HCT116 (cell line): ENCODE measurements at regions not wholly inside any gene's neighbourhood (a gene's known extent, or its start where the extent isn't known, plus 50 kb on each side); places are given as distances from the start of the nearest gene placed in this dataset.

Experiments
- ATAC-seq: fragments of 200-7000 bp; cut with Tn5 transposase; 2 replicates; pipeline ENCODE4 v1.9.1; 2020; ENCODE audit warnings: mild to moderate bottlenecking, moderate library complexity
- BruUV-seq: library from RNA; stranded (reverse); fragments of 400-500 nt; replicated peaks from 2 replicates; lab custom pipeline; 2021; lab: Mats Ljungman, UMichigan
- CTCF ChIA-PET: fragments of 300-600 bp; sonication (Branson Sonifier 250); formaldehyde crosslinking; loops from one replicate; lab custom pipeline; 2021; ENCODE audit warnings: antibody characterized with exemption; lab: Charles Lee
- POLR2A ChIA-PET: fragments of 300-600, 350-600 bp; sonication (Branson Sonifier 250); formaldehyde crosslinking; loops from one replicate; lab custom pipeline; 2021; ENCODE audit warnings: antibody characterized with exemption; lab: Charles Lee
- RAD21 ChIA-PET, 2 experiments: fragments of 300-600 bp; sonication (Branson Sonifier 250); formaldehyde crosslinking; loops; one replicate each; lab custom pipeline; 2023; ENCODE audit warnings: low total read pairs in 2 of 2; ENCODE audit not compliant: uncharacterized antibody in 2 of 2, unreplicated experiment in 2 of 2, low non-redundant PET in 1 of 2; lab: Charles Lee
- DNase-seq: peaks from one replicate; pipeline ENCODE4 v3.0.0-alpha.2; 2010; ENCODE audit warnings: low read depth, low spot score
- H2AFZ ChIP-seq: fragments of 200-600 bp; shearing (Covaris generic), sonication (generic); 2 replicates; pipeline ENCODE4 v1.6.1; 2017; ENCODE audit warnings: low read depth, mixed run types, mixed read lengths, antibody characterized with exemption, low read length; ENCODE audit not compliant: poor library complexity, severe bottlenecking
- H3K27ac ChIP-seq: 2 replicates; pipeline ENCODE4 v1.5.1; 2012; ENCODE audit warnings: low read depth, low read length
- H3K27me3 ChIP-seq: fragments of 200-600 bp; sonication (generic); 2 replicates; pipeline ENCODE4 v1.6.1; 2016; ENCODE audit warnings: mixed run types, low read length, mixed read lengths; ENCODE audit not compliant: insufficient read depth
- H3K36me3 ChIP-seq, 2 experiments: fragments of 200-500 bp in 1 of 2; fragments of 200-600 bp in 1 of 2; sonication (Bioruptor generic) in 1 of 2; sonication (generic) in 1 of 2; 2 replicates each; pipeline versions ENCODE4 v1.5.1 to v1.6.1; 2014 to 2016; ENCODE audit warnings: low read length in 2 of 2, inconsistent platforms in 1 of 2, mixed read lengths in 1 of 2, mixed run types in 1 of 2; ENCODE audit not compliant: insufficient read depth in 2 of 2, control insufficient read depth in 1 of 2
- H3K4me1 ChIP-seq, 2 experiments: fragments of 200-600 bp in 1 of 2; sonication (generic) in 1 of 2; 2 replicates each; pipeline versions ENCODE4 v1.5.1 to v1.6.1; 2012 to 2017; ENCODE audit warnings: low read length in 2 of 2, inconsistent platforms in 1 of 2, mild to moderate bottlenecking in 1 of 2, mixed read lengths in 1 of 2, mixed run types in 1 of 2, moderate library complexity in 1 of 2; ENCODE audit not compliant: insufficient read depth in 2 of 2, control insufficient read depth in 1 of 2
- H3K4me2 ChIP-seq: fragments of 200-600 bp; sonication (generic); 2 replicates; pipeline ENCODE4 v1.6.1; 2017; ENCODE audit warnings: mixed run types, low read length, mixed read lengths
- H3K4me3 ChIP-seq, 2 experiments: fragments of 200-600 bp in 1 of 2; sonication (generic) in 1 of 2; replicated peaks in 1 of 2; 2 replicates each; pipeline ENCODE4 v1.5.1; 2011 to 2016; ENCODE audit warnings: low read length in 2 of 2, control low read depth in 1 of 2, low read depth in 1 of 2, mild to moderate bottlenecking in 1 of 2, mixed read lengths in 1 of 2, mixed run types in 1 of 2
- H3K79me2 ChIP-seq: fragments of 200-600 bp; sonication (generic); 2 replicates; pipeline ENCODE4 v1.6.1; 2017; ENCODE audit warnings: mild to moderate bottlenecking, mixed run types, low read length, moderate library complexity, mixed read lengths; ENCODE audit not compliant: insufficient read depth
- H3K9ac ChIP-seq: fragments of 200-600 bp; sonication (generic); 2 replicates; pipeline ENCODE4 v1.6.1; 2016; ENCODE audit warnings: low read length, mixed read lengths
- H3K9me2 ChIP-seq: fragments of 200-600 bp; sonication (generic), shearing (Covaris generic); 2 replicates; pipeline ENCODE4 v1.6.1; 2017; ENCODE audit warnings: mixed run types, mild to moderate bottlenecking, moderate library complexity; ENCODE audit not compliant: insufficient read depth
- H3K9me3 ChIP-seq, 2 experiments: fragments of 200-500 bp in 1 of 2; fragments of 200-600 bp in 1 of 2; sonication (Bioruptor generic) in 1 of 2; sonication (generic) in 1 of 2; 2 replicates each; pipeline ENCODE4 v1.6.1; 2014 to 2017; ENCODE audit warnings: low read length in 2 of 2, mixed read lengths in 2 of 2, inconsistent platforms in 1 of 2, low read depth in 1 of 2, mild to moderate bottlenecking in 1 of 2, mixed run types in 1 of 2, moderate library complexity in 1 of 2; ENCODE audit not compliant: control insufficient read depth in 1 of 2, insufficient read depth in 1 of 2
- H4K20me1 ChIP-seq: fragments of 200-600 bp; sonication (generic), shearing (Covaris generic); 2 replicates; pipeline ENCODE4 v1.6.1; 2017; ENCODE audit warnings: mixed run types, mild to moderate bottlenecking, moderate library complexity; ENCODE audit not compliant: insufficient read depth
- ATF3 ChIP-seq: IDR thresholded peaks from 2 replicates; pipeline ENCODE4 v1.6.1; 2012
- CEBPB ChIP-seq: IDR thresholded peaks from 2 replicates; pipeline ENCODE4 v1.6.1; 2012; ENCODE audit warnings: low read depth
- CTCF ChIP-seq, 3 experiments: fragments of 200-600 bp in 1 of 3; sonication (generic) in 1 of 3; IDR thresholded peaks in 2 of 3; conservative IDR thresholded peaks in 1 of 3; 2 replicates each; pipeline ENCODE4 v1.5.1; 2012 to 2017; ENCODE audit warnings: low read depth in 2 of 3, low read length in 2 of 3, antibody characterized with exemption in 1 of 3, borderline replicate concordance in 1 of 3, control low read depth in 1 of 3, mild to moderate bottlenecking in 1 of 3, mixed read lengths in 1 of 3, mixed run types in 1 of 3, moderate library complexity in 1 of 3; ENCODE audit not compliant: insufficient read depth in 1 of 3
- EGR1 ChIP-seq: IDR thresholded peaks from 2 replicates; pipeline ENCODE4 v1.6.1; 2012; ENCODE audit warnings: low read depth
- ELF1 ChIP-seq: IDR thresholded peaks from 2 replicates; pipeline ENCODE4 v1.6.1; 2012; ENCODE audit warnings: low read depth, borderline replicate concordance
- EZH2 ChIP-seq: fragments of 200-600 bp; sonication (generic); IDR thresholded peaks from 2 replicates; pipeline ENCODE4 v1.6.1; 2017; ENCODE audit warnings: antibody characterized with exemption, mixed run types
- EZH2phosphoT487 ChIP-seq: fragments of 200-600 bp; IDR thresholded peaks from 2 replicates; pipeline ENCODE4 v1.6.1; 2018; ENCODE audit warnings: antibody characterized with exemption, borderline replicate concordance
- FOSL1 ChIP-seq: IDR thresholded peaks from 2 replicates; pipeline ENCODE4 v1.6.1; 2012; ENCODE audit warnings: low read depth
- JUND ChIP-seq: IDR thresholded peaks from 2 replicates; pipeline ENCODE4 v1.6.1; 2012
- MAX ChIP-seq: IDR thresholded peaks from 2 replicates; pipeline ENCODE4 v1.6.1; 2012
- POLR2AphosphoS5 ChIP-seq: IDR thresholded peaks from 2 replicates; pipeline ENCODE4 v1.6.1; 2011; ENCODE audit warnings: mild to moderate bottlenecking, low read depth, low read length, moderate library complexity
- RAD21 ChIP-seq: IDR thresholded peaks from 2 replicates; pipeline ENCODE4 v1.6.1; 2012; ENCODE audit warnings: low read depth, mild to moderate bottlenecking
- SRF ChIP-seq: IDR thresholded peaks from 2 replicates; pipeline ENCODE4 v1.6.1; 2012; ENCODE audit warnings: low read depth
- TCF7L2 ChIP-seq: IDR thresholded peaks from 2 replicates; pipeline ENCODE4 v1.7.0; 2011; ENCODE audit warnings: borderline replicate concordance, inconsistent platforms; ENCODE audit not compliant: insufficient read depth, insufficient read length; ENCODE audit errors: extremely low read depth
- YY1 ChIP-seq: IDR thresholded peaks from 2 replicates; pipeline ENCODE4 v1.6.1; 2011; ENCODE audit warnings: low read length, low read depth, moderate library complexity, mild to moderate bottlenecking; ENCODE audit not compliant: insufficient replicate concordance; ENCODE audit errors: extremely low read depth
- ZBTB33 ChIP-seq: IDR thresholded peaks from 2 replicates; pipeline ENCODE4 v1.6.1; 2011; ENCODE audit warnings: mild to moderate bottlenecking, low read length, moderate library complexity; ENCODE audit not compliant: insufficient replicate concordance; ENCODE audit errors: extremely low read depth
- ZFX ChIP-seq: fragments of 450-650 bp; IDR thresholded peaks from 2 replicates; pipeline ENCODE4 v1.6.1; 2017
- ZNF274 ChIP-seq: fragments of 200-500 bp; sonication (Bioruptor generic); IDR thresholded peaks from 2 replicates; pipeline ENCODE4 v1.6.1; 2014; ENCODE audit warnings: mild to moderate bottlenecking, low read depth, low read length, inconsistent platforms
- intact Hi-C: fragments of 100-400 bp; cut with micrococcal nuclease; formaldehyde crosslinking; loops from 2 replicates; pipeline ENCODE4 v1.10.0; 2022

GRCh38 chr2:217609952-217610351, 392.8 kb downstream of the TNS1 start:
- no peak overlapping the region for H3K9ac ChIP-seq
- no peak overlapping the region for H3K4me3 ChIP-seq
- H3K79me2 ChIP-seq: no peaks in the 10 kb centered on the region
- H3K27me3 ChIP-seq: peaks cover 45% of the 10 kb centered on the region
- no peak overlapping the region for H3K4me2 ChIP-seq
- ATAC-seq (no peak), DNase-seq (no peak)
- CTCF ChIA-PET: no interaction called here
- no TSS peak for BruUV-seq
- no peak overlapping the region for H3K27ac ChIP-seq
- H2AFZ ChIP-seq: no peak overlapping the region
- no peaks in the 10 kb centered on the region for H3K9me3 ChIP-seq
- TF ChIP-seq ZNF274 (no peak), EZH2phosphoT487 (no peak), EGR1 (no peak), ZBTB33 (no peak), CTCF (IDR thresholded peaks at IDR 0.05 in 2 of 3, conservative IDR thresholded peaks at IDR 0.05 in 1 of 3; ENCODE audit: borderline replicate concordance in 1 of 3, insufficient read depth in 1 of 3, low read depth in 2 of 3, low read length in 2 of 3) (no peak), YY1 (no peak), ZFX (no peak), RAD21 (no peak), POLR2AphosphoS5 (no peak), ATF3 (no peak), CEBPB (no peak), TCF7L2 (no peak), FOSL1 (no peak), JUND (no peak), EZH2 (no peak), ELF1 (no peak), MAX (no peak), SRF (no peak)
- POLR2A ChIA-PET: no interaction called here
- no peaks in the 10 kb centered on the region for H3K9me2 ChIP-seq
- H3K4me1 ChIP-seq: no peaks in the 10 kb centered on the region
- no peaks in the 10 kb centered on the region; the same call in 1 of the 2 replicates for H4K20me1 ChIP-seq
- RAD21 ChIA-PET: no interaction called here
- H3K36me3 ChIP-seq: no peaks in the 10 kb centered on the region
- intact Hi-C loops: no loop called here
